ENCODE measurements at regions not wholly inside any gene's neighbourhood (a gene's known extent, or its start where the extent isn't known, plus 50 kb on each side); places are given as distances from the start of the nearest gene placed in this dataset.

DNA sequence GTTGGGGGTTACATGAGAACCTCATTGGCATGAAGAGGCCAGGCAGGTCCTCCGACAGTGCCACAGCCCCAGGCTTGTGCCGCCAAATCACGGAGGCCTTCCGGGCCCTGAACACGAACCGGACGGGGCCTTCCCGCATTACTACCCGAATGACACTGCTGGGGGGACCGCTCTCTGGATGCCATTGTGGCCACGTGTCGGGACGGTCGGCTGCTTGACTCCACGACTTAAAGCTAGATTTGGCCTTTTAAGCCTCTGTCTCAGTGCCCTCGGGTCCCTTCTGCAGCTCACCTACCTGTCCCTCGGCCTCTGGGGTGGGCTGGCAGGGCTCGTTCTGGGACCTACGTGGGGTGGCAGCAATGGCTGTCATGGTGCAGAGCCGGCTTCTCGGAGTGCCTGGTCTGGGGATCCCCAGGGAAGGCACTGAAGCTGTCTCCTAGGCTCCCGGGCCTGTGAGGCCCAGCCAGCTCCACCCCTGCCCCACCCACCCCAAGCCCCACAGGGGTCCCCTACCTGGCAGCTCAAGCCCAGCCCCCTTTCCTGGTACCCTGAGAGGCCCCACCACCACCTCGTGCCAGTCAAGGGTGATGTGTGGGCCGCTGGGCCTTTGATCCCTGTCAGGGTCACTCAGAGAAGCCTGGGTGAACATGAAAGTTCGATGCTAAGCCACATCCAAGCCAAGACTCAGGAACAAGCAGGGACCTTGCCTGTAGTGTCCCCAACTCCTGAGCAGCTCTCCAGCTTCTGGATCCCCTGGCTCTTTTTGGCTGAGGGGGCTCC lies 245.8 kb upstream of the SGCG start:
- H3K27ac ChIP-seq, result no peak overlapping the region
- TF ChIP-seq POLR2A (IDR thresholded peaks at IDR 0.05) (no peak), EP300 (IDR thresholded peaks at IDR 0.05) (no peak), POLR2AphosphoS5 (IDR thresholded peaks at IDR 0.05) (no peak), CTCF (IDR thresholded peaks at IDR 0.05) (no peak)

DNA sequence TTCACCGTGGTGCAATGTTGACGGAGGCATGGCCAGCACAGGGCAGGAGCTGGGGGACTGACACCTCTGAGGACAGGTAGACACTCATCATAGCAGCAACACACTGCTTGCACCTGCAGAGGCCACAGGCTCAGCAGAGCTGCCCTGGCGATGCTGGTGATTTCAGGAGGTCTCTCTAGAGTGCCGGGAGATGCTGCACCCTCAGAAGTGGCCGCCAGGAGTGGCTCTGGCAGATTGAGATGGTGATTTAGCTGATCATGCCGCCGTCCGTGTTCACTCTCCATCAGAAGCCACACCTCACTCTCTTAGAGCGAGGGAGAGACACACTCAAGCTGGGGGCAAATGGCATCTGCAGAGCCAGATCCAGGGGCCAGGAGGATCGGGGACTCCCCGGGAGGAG lies 244.6 kb upstream of the SGCG start:
- intact Hi-C loops (cut with DNase I), result no loop called here
- WGBS, 2 donors, result 84 to 86% methylated on average over 11 of the region's 11 CpGs
- TF ChIP-seq EP300 (IDR thresholded peaks at IDR 0.05) (no peak), CTCF (IDR thresholded peaks at IDR 0.05) (no peak), POLR2AphosphoS5 (IDR thresholded peaks at IDR 0.05) (no peak), POLR2A (IDR thresholded peaks at IDR 0.05) (no peak)
- Histone ChIP-seq H3K4me3 (no peak overlapping the region), H3K4me1 (no peaks in the 10 kb centered on the region), H3K27ac (no peak overlapping the region), H3K9me3 (no peaks in the 10 kb centered on the region), H3K36me3 (no peaks in the 10 kb centered on the region), H3K27me3 (no peaks in the 10 kb centered on the region)
- no peak for DNase-seq

More for the DNA sequence above, 245.8 kb upstream of the SGCG start:
- Histone ChIP-seq H3K4me1 (no peaks in the 10 kb centered on the region), H3K4me3 (no peak overlapping the region), H3K27me3 (no peaks in the 10 kb centered on the region), H3K9me3 (no peaks in the 10 kb centered on the region), H3K36me3 (no peaks in the 10 kb centered on the region)
- 93% methylated on average over 24 to 25 of the region's 25 CpGs for WGBS, 2 donors
- DNase-seq, result no peak
- intact Hi-C loops (cut with DNase I), result no loop called here

DNA sequence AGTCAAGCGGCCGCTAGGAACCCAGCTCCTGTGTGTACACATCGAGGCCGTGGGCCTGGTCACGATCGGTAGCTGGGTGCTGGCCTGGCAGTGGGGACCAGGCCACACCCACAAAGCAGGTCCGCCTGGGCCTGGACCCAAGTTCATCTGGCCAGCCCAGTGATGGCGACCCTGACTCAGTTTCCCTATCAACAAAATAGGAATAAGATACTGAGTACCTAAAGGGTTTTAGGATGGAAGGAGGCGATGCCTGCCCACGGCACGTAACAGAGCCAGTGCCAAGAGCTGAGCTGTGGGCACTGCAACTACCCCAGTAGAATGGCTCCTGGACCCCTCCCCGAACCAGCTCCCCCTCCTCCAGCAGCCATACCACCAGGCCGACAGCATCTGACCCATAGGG lies 243.5 kb upstream of the SGCG start:
- DNase-seq, result no peak
- Histone ChIP-seq H3K4me1 (no peaks in the 10 kb centered on the region), H3K27me3 (no peaks in the 10 kb centered on the region), H3K36me3 (no peaks in the 10 kb centered on the region), H3K27ac (no peak overlapping the region), H3K9me3 (no peaks in the 10 kb centered on the region), H3K4me3 (no peak overlapping the region)
- WGBS, 2 donors, result 89 to 95% methylated on average over 13 of the region's 13 CpGs
- no peak for TF ChIP-seq CTCF (IDR thresholded peaks at IDR 0.05)
- TF ChIP-seq POLR2A (IDR thresholded peaks at IDR 0.05), result no peak
- no peak for TF ChIP-seq POLR2AphosphoS5 (IDR thresholded peaks at IDR 0.05)
- no peak for TF ChIP-seq EP300 (IDR thresholded peaks at IDR 0.05)
- intact Hi-C loops (cut with DNase I), result no loop called here

DNA sequence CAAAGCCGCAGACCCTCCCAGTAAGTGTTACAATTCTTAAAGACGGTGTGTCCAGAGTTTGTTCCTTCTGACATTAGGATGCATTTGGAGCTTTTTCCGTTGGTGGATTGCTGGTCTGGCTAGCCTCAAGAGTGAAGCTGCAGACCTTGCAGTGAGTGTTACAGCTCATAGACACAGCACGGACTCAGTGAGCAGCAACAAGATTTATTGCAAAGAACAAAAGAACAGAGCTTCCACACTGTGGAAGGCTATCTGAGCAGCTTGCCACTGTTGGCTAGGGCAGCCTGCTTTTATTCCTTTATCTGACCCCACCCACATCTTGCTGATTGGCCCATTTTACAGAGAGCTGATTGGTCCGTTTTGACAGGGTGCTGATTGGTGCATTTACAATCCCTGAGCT lies 242.8 kb upstream of the SGCG start:
- WGBS, 2 donors, result 91 to 92% methylated on average over 5 of the region's 5 CpGs
- TF ChIP-seq POLR2AphosphoS5 (IDR thresholded peaks at IDR 0.05) (no peak), POLR2A (IDR thresholded peaks at IDR 0.05) (no peak), EP300 (IDR thresholded peaks at IDR 0.05) (no peak), CTCF (IDR thresholded peaks at IDR 0.05) (no peak)
- Histone ChIP-seq H3K9me3 (no peaks in the 10 kb centered on the region), H3K27me3 (peaks cover 0 to 2% (median 0%) of the 10 kb centered on the region in 3 donors), H3K27ac (no peak overlapping the region), H3K4me1 (no peaks in the 10 kb centered on the region), H3K4me3 (no peak overlapping the region), H3K36me3 (no peaks in the 10 kb centered on the region)
- no peak for DNase-seq
- intact Hi-C loops (cut with DNase I), result no loop called here

DNA sequence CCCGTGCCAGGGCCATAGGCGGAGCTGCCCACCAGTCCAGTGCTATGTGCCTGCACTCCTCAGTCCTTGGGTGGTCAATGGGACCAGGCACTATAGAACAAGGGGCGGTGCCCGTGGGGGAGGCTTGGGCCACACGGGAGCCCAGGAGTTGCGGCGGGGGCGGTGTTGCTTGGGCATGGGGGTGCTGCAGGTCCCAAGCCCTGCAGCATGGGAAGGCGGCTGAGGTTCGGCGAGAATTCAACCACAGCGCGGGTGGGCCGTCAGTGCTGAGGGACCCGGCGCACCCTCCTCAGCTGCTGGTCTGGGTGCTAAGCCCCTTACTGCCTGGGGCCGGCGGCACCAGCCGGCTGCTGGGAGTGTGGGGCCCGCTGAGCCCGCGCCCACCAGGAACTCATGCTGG lies 242.2 kb upstream of the SGCG start:
- H3K27ac ChIP-seq, result no peak overlapping the region
- no peaks in the 10 kb centered on the region for H3K9me3 ChIP-seq
- peaks cover 0 to 6% (median 0%) of the 10 kb centered on the region in 3 donors for H3K27me3 ChIP-seq
- DNase-seq, result no peak
- no peak overlapping the region for H3K4me3 ChIP-seq
- intact Hi-C loops (cut with DNase I), result no loop called here
- no peaks in the 10 kb centered on the region for H3K36me3 ChIP-seq
- TF ChIP-seq POLR2AphosphoS5 (IDR thresholded peaks at IDR 0.05) (no peak), EP300 (IDR thresholded peaks at IDR 0.05) (no peak), CTCF (IDR thresholded peaks at IDR 0.05) (no peak), POLR2A (IDR thresholded peaks at IDR 0.05) (no peak)
- no peaks in the 10 kb centered on the region for H3K4me1 ChIP-seq
- 95% methylated on average over 22 of the region's 22 CpGs for WGBS, 2 donors
